Endothelial cell of umbilical vein (primary cell): ENCODE measurements at regions not wholly inside any gene's neighbourhood (a gene's known extent, or its start where the extent isn't known, plus 50 kb on each side); places are given as distances from the start of the nearest gene placed in this dataset.

Experiments
- BruUV-seq: library from RNA; stranded (reverse); fragments of 400-500 nt; replicated peaks from 2 replicates; lab custom pipeline; 2021; lab: Mats Ljungman, UMichigan
- CTCF ChIA-PET: fragments of 300-600, 350-600 bp; sonication (Branson Sonifier 250); formaldehyde crosslinking; loops from one replicate; lab custom pipeline; 2021; ENCODE audit warnings: antibody characterized with exemption, inconsistent platforms; lab: Charles Lee
- POLR2A ChIA-PET: fragments of 300-600, 350-600 bp; sonication (Branson Sonifier 250); formaldehyde crosslinking; loops from one replicate; lab custom pipeline; 2021; ENCODE audit warnings: antibody characterized with exemption, inconsistent platforms; lab: Charles Lee
- DNase-seq: peaks from one replicate; pipeline ENCODE4 v3.0.0-alpha.2; 2011; ENCODE audit warnings: low read depth, low spot score
- FAIRE-seq: peaks from 2 replicates; lab custom pipeline; 2011; peaks lifted over from hg19 to GRCh38; lab: Jason Lieb, UNC
- H2AFZ ChIP-seq: 2 replicates; pipeline ENCODE4 v1.6.0; 2012; ENCODE audit warnings: low read depth, low read length, control low read depth, inconsistent platforms
- H3K27ac ChIP-seq: 2 replicates; pipeline ENCODE4 v1.5.1; 2011; ENCODE audit warnings: low read depth, mild to moderate bottlenecking, control low read depth, low read length, moderate library complexity; ENCODE audit not compliant: insufficient read depth
- H3K27me3 ChIP-seq, 2 experiments: 2 replicates each; pipeline versions ENCODE4 v1.6.0 to v1.6.1; 2011; ENCODE audit warnings: low read length in 2 of 2, mixed read lengths in 1 of 2; ENCODE audit not compliant: control insufficient read depth in 2 of 2, insufficient read depth in 2 of 2
- H3K36me3 ChIP-seq, 2 experiments: 2 replicates in 1 of 2; 3 replicates in 1 of 2; pipeline ENCODE4 v1.5.1; 2011; ENCODE audit warnings: low read length in 2 of 2, mild to moderate bottlenecking in 1 of 2, moderate library complexity in 1 of 2; ENCODE audit not compliant: control insufficient read depth in 2 of 2, insufficient read depth in 2 of 2; ENCODE audit errors: extremely low read depth in 1 of 2
- H3K4me1 ChIP-seq: 3 replicates; pipeline ENCODE4 v1.5.1; 2011; ENCODE audit warnings: mild to moderate bottlenecking, low read length; ENCODE audit not compliant: control insufficient read depth, insufficient read depth; ENCODE audit errors: extremely low read depth
- H3K4me2 ChIP-seq: 2 replicates; pipeline ENCODE4 v1.6.1; 2011; ENCODE audit warnings: low read length, control low read depth, mixed read lengths; ENCODE audit not compliant: insufficient read depth
- H3K4me3 ChIP-seq, 3 experiments: fragments of 200-600 bp in 1 of 3; sonication (generic), shearing (Covaris generic) in 1 of 3; replicated peaks in 1 of 3; 2 replicates each; pipeline ENCODE4 v1.5.1; 2011 to 2016; ENCODE audit warnings: control low read depth in 3 of 3, low read length in 3 of 3, mild to moderate bottlenecking in 2 of 3, inconsistent platforms in 1 of 3, low read depth in 1 of 3, moderate library complexity in 1 of 3; ENCODE audit not compliant: insufficient read depth in 1 of 3
- H3K79me2 ChIP-seq: 2 replicates; pipeline ENCODE4 v1.6.0; 2012; ENCODE audit warnings: low read length, inconsistent platforms; ENCODE audit not compliant: control insufficient read depth, insufficient read depth
- H3K9ac ChIP-seq: replicated peaks from 2 replicates; pipeline ENCODE3; 2011; ENCODE audit warnings: low read length, control low read depth; ENCODE audit not compliant: insufficient read depth; ENCODE audit errors: extremely low read depth
- H3K9me1 ChIP-seq: replicated peaks from 3 replicates; pipeline ENCODE4 v1.6.0; 2011; ENCODE audit warnings: mild to moderate bottlenecking, low read length; ENCODE audit not compliant: control insufficient read depth, insufficient read depth; ENCODE audit errors: extremely low read depth
- H3K9me3 ChIP-seq: replicated peaks from 2 replicates; pipeline ENCODE4 v1.5.1; 2012; ENCODE audit warnings: low read length, inconsistent platforms; ENCODE audit not compliant: control insufficient read depth, insufficient read depth
- H4K20me1 ChIP-seq: replicated peaks from 2 replicates; pipeline ENCODE3; 2011; ENCODE audit warnings: mild to moderate bottlenecking, low read length; ENCODE audit not compliant: control insufficient read depth, insufficient read depth; ENCODE audit errors: extremely low read depth
- CTCF ChIP-seq, 2 donors: IDR thresholded peaks; 1 replicate in 1 of 2; 2 replicates in 1 of 2; pipeline ENCODE4 v1.5.1; 2011; ENCODE audit warnings: low read length in 2 of 2, mild to moderate bottlenecking in 2 of 2, moderate library complexity in 2 of 2, control low read depth in 1 of 2, inconsistent platforms in 1 of 2, low read depth in 1 of 2; ENCODE audit not compliant: insufficient read depth in 1 of 2; ENCODE audit errors: extremely low read depth in 1 of 2
- EZH2 ChIP-seq: IDR thresholded peaks from 2 replicates; pipeline ENCODE4 v1.6.1; 2012; ENCODE audit warnings: borderline replicate concordance, low read depth, mild to moderate bottlenecking, moderate library complexity, low read length, inconsistent platforms; ENCODE audit not compliant: severe bottlenecking
- FOS ChIP-seq: IDR thresholded peaks from 2 replicates; pipeline ENCODE4 v1.6.1; 2011; ENCODE audit warnings: mild to moderate bottlenecking, low read length, moderate library complexity, borderline replicate concordance; ENCODE audit not compliant: insufficient read depth
- GATA2 ChIP-seq: IDR thresholded peaks from 2 replicates; pipeline ENCODE4 v1.7.0; 2011; ENCODE audit warnings: low read depth, mild to moderate bottlenecking, moderate library complexity, mixed read lengths, low read length; ENCODE audit not compliant: insufficient read length, insufficient read depth
- JUN ChIP-seq: IDR thresholded peaks from 2 replicates; pipeline ENCODE4 v1.6.1; 2011; ENCODE audit warnings: borderline replicate concordance, low read depth; ENCODE audit not compliant: insufficient read length, insufficient read depth
- MAX ChIP-seq: IDR thresholded peaks from 2 replicates; pipeline ENCODE4 v1.6.1; 2011; ENCODE audit not compliant: insufficient read depth, insufficient read length
- MYC ChIP-seq: IDR thresholded peaks from one replicate; pipeline ENCODE4 v1.6.1; 2011; ENCODE audit warnings: mild to moderate bottlenecking, low read depth, low read length
- POLR2A ChIP-seq: IDR thresholded peaks from 2 replicates; pipeline ENCODE4 v1.6.1; 2012; ENCODE audit warnings: low read depth, mild to moderate bottlenecking, control low read depth, low read length
- POLR2AphosphoS5 ChIP-seq: IDR thresholded peaks from 2 replicates; pipeline ENCODE4 v1.6.1; 2012; ENCODE audit warnings: low read depth, mild to moderate bottlenecking, control low read depth, low read length, moderate library complexity; ENCODE audit not compliant: insufficient read depth
- dilution Hi-C: fragments of 300-500 bp; cut with MboI; formaldehyde crosslinking; loops from one replicate; pipeline ENCODE4 v1.15.0; 2019; ENCODE audit warnings: low sequenced_read_pairs; ENCODE audit not compliant: extremely low pct_ligation_motif_present
- intact Hi-C: fragments of 100-400 bp; cut with micrococcal nuclease; formaldehyde crosslinking; loops from one replicate; pipeline ENCODE4 v1.10.0; 2022

- intact Hi-C loops (no loop called here), dilution Hi-C loops (no loop called here)
- Histone ChIP-seq H3K27ac (no peak overlapping the region), H3K4me2 (no peak overlapping the region), H4K20me1 (no peaks in the 10 kb centered on the region), H3K9me3 (no peaks in the 10 kb centered on the region), H3K79me2 (no peaks in the 10 kb centered on the region), H3K4me3 (no peak overlapping the region), H3K9me1 (no peaks in the 10 kb centered on the region), H3K9ac (no peak overlapping the region), H3K36me3 (no peaks in the 10 kb centered on the region), H3K27me3 (no peaks in the 10 kb centered on the region), H3K4me1 (no peaks in the 10 kb centered on the region), H2AFZ (no peak overlapping the region)
- TF ChIP-seq JUN, result no peak
- TF ChIP-seq FOS, result no peak
- no peak for TF ChIP-seq GATA2
- no peak for TF ChIP-seq MAX
- no peak for TF ChIP-seq POLR2A
- TF ChIP-seq MYC, result no peak
- no peak for TF ChIP-seq POLR2AphosphoS5
- TF ChIP-seq EZH2, result no peak
- TF ChIP-seq CTCF (IDR thresholded peaks at IDR 0.05; ENCODE audit: extremely low read depth in 1 of 2, insufficient read depth in 1 of 2, low read depth in 1 of 2, low read length in 2 of 2), result no peak
- FAIRE-seq (no peak), DNase-seq (peak; percentile 1)
- BruUV-seq, result no TSS peak
- POLR2A ChIA-PET, result no interaction called here
- CTCF ChIA-PET, result no interaction called here
Measured at GRCh38 chrX:141760761-141761160, 62.2 kb upstream of the SPANXD start.
